ENCODE measurements at regions not wholly inside any gene's neighbourhood (a gene's known extent, or its start where the extent isn't known, plus 50 kb on each side); places are given as distances from the start of the nearest gene placed in this dataset.

GRCh38 chr18:67292814-67293213 lies 223.7 kb downstream of the DSEL start:
- Histone ChIP-seq H3K4me3 (ENCODE audit: low read depth in 1 of 2, low read length in 1 of 2) (no peak overlapping the region), H3K27ac (no peak overlapping the region), H3K36me3 (no peaks in the 10 kb centered on the region), H3K9me3 (no peaks in the 10 kb centered on the region), H3K27me3 (no peaks in the 10 kb centered on the region), H3K4me1 (ENCODE audit: control insufficient read depth in 1 of 2, insufficient read depth in 1 of 2, low read depth in 1 of 2, low read length in 1 of 2) (no peaks in the 10 kb centered on the region)
- TF ChIP-seq, protein P1, sequence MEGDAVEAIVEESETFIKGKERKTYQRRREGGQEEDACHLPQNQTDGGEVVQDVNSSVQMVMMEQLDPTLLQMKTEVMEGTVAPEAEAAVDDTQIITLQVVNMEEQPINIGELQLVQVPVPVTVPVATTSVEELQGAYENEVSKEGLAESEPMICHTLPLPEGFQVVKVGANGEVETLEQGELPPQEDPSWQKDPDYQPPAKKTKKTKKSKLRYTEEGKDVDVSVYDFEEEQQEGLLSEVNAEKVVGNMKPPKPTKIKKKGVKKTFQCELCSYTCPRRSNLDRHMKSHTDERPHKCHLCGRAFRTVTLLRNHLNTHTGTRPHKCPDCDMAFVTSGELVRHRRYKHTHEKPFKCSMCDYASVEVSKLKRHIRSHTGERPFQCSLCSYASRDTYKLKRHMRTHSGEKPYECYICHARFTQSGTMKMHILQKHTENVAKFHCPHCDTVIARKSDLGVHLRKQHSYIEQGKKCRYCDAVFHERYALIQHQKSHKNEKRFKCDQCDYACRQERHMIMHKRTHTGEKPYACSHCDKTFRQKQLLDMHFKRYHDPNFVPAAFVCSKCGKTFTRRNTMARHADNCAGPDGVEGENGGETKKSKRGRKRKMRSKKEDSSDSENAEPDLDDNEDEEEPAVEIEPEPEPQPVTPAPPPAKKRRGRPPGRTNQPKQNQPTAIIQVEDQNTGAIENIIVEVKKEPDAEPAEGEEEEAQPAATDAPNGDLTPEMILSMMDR (IDR thresholded peaks at IDR 0.05): no peak

DNA sequence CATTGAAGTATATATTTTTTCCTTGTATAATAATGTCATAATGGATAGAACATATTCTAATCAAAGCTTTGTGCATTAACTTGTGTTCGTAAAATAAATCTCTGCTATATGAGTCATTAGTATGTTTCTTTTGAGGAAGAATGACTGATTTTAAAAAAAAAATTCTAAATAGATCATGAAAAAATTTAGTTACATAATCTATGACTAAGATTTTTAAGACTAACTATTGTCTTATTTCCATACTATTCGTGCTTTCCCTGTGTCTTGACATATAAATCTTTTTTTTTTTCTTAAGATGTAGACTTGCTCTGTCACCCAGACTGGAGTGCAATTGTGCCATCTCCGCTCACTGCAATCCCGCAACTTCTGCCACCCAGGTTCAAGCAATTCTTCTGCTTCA lies 226.1 kb downstream of the DSEL start:
- H3K9me3 ChIP-seq: no peaks in the 10 kb centered on the region
- H3K4me1 ChIP-seq (ENCODE audit: control insufficient read depth in 1 of 2, insufficient read depth in 1 of 2, low read depth in 1 of 2, low read length in 1 of 2): no peaks in the 10 kb centered on the region
- TF ChIP-seq, protein P1 (IDR thresholded peaks at IDR 0.05): no peak
- H3K27me3 ChIP-seq: no peaks in the 10 kb centered on the region
- no peaks in the 10 kb centered on the region for H3K36me3 ChIP-seq
- H3K4me3 ChIP-seq (ENCODE audit: low read depth in 1 of 2, low read length in 1 of 2): no peak overlapping the region
- no peak overlapping the region for H3K27ac ChIP-seq

- H3K36me3 ChIP-seq: no peaks in the 10 kb centered on the region
- H3K9me3 ChIP-seq: no peaks in the 10 kb centered on the region
- TF ChIP-seq, protein P1 (IDR thresholded peaks at IDR 0.05): no peak
- H3K27ac ChIP-seq: no peak overlapping the region
- H3K4me1 ChIP-seq (ENCODE audit: control insufficient read depth in 1 of 2, insufficient read depth in 1 of 2, low read depth in 1 of 2, low read length in 1 of 2): no peaks in the 10 kb centered on the region
- no peak overlapping the region for H3K4me3 ChIP-seq (ENCODE audit: low read depth in 1 of 2, low read length in 1 of 2)
- no peaks in the 10 kb centered on the region for H3K27me3 ChIP-seq
These were observed 230.9 kb downstream of the DSEL start for GRCh38 chr18:67285583-67285982.

- Histone ChIP-seq H3K27me3 (no peaks in the 10 kb centered on the region), H3K9me3 (no peaks in the 10 kb centered on the region), H3K4me1 (ENCODE audit: control insufficient read depth in 1 of 2, insufficient read depth in 1 of 2, low read depth in 1 of 2, low read length in 1 of 2) (no peaks in the 10 kb centered on the region), H3K27ac (no peak overlapping the region), H3K4me3 (ENCODE audit: low read depth in 1 of 2, low read length in 1 of 2) (no peak overlapping the region), H3K36me3 (no peaks in the 10 kb centered on the region)
- TF ChIP-seq, protein P1 (IDR thresholded peaks at IDR 0.05): no peak
These were observed 233.7 kb downstream of the DSEL start for GRCh38 chr18:67282796-67283195.

- Histone ChIP-seq H3K9me3 (no peaks in the 10 kb centered on the region), H3K27me3 (no peaks in the 10 kb centered on the region), H3K4me1 (ENCODE audit: control insufficient read depth in 1 of 2, insufficient read depth in 1 of 2, low read depth in 1 of 2, low read length in 1 of 2) (no peaks in the 10 kb centered on the region), H3K27ac (no peak overlapping the region), H3K36me3 (no peaks in the 10 kb centered on the region), H3K4me3 (ENCODE audit: low read depth in 1 of 2, low read length in 1 of 2) (no peak overlapping the region)
- TF ChIP-seq, protein P1 (IDR thresholded peaks at IDR 0.05): no peak
These were observed 234.8 kb downstream of the DSEL start for GRCh38 chr18:67281746-67282145.

Data from neutrophil (primary cell).